ENCODE measurements at regions not wholly inside any gene's neighbourhood (a gene's known extent, or its start where the extent isn't known, plus 50 kb on each side); places are given as distances from the start of the nearest gene placed in this dataset.

DNA sequence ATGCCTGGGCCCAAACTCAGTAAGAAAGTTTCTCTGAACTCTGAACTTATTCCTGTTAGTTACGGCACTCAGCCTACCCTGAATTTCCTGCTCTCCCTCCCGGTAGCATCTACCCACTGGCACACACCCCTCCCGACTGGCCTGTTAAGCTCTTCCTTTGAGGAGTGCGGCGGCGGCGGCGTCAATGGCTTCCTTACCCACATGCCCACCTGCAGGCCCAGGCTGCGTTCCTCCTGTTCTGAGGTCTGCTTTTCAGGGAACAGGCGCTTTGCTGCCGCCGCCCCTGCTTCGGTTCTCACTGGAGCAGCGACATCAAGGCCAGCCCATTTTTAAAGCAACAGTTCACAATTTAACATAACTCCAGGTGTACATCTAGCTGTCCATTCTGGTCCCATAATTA is 432.4 kb downstream of the DCDC2C start:
- Mint-ChIP-seq H3K4me3 (ENCODE audit: unreplicated experiment) (no peak overlapping the region), H3K36me3 (ENCODE audit: unreplicated experiment) (peaks cover 12% of the 10 kb centered on the region), H3K4me1 (ENCODE audit: low read depth, unreplicated experiment) (peaks cover 6% of the 10 kb centered on the region), H3K27ac (ENCODE audit: unreplicated experiment) (no peak overlapping the region), H3K27me3 (ENCODE audit: unreplicated experiment) (no peaks in the 10 kb centered on the region), H3K9me3 (ENCODE audit: unreplicated experiment) (peaks cover 2% of the 10 kb centered on the region)
- DNase-seq: no peak
- TF ChIP-seq, protein P1, sequence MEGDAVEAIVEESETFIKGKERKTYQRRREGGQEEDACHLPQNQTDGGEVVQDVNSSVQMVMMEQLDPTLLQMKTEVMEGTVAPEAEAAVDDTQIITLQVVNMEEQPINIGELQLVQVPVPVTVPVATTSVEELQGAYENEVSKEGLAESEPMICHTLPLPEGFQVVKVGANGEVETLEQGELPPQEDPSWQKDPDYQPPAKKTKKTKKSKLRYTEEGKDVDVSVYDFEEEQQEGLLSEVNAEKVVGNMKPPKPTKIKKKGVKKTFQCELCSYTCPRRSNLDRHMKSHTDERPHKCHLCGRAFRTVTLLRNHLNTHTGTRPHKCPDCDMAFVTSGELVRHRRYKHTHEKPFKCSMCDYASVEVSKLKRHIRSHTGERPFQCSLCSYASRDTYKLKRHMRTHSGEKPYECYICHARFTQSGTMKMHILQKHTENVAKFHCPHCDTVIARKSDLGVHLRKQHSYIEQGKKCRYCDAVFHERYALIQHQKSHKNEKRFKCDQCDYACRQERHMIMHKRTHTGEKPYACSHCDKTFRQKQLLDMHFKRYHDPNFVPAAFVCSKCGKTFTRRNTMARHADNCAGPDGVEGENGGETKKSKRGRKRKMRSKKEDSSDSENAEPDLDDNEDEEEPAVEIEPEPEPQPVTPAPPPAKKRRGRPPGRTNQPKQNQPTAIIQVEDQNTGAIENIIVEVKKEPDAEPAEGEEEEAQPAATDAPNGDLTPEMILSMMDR (IDR thresholded peaks at IDR 0.05; ENCODE audit: partially characterized antibody, unreplicated experiment): no peak

DNA sequence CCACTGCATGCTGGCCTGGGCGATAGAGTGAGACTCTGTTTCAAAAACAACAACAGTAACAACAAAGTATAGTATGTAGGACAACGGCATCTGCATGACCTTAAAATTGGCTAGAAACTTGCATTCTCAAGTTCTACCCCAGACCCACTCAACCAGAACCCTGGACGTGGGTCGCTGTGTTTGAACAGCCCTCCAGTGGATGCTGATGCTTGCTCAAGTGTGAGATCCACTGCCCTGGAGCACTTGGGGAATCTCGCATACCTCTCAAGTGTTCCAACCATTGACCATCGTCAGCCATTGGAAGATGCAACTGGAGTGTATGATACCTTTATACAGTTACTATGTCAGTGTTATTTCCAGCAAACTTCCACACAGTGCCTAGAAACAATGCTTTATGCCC is 435.9 kb downstream of the DCDC2C start:
- H3K27me3 Mint-ChIP-seq (ENCODE audit: unreplicated experiment): no peaks in the 10 kb centered on the region
- no peak for DNase-seq
- TF ChIP-seq, protein P1 (IDR thresholded peaks at IDR 0.05; ENCODE audit: partially characterized antibody, unreplicated experiment): no peak
- no peak overlapping the region for H3K4me3 Mint-ChIP-seq (ENCODE audit: unreplicated experiment)
- H3K9me3 Mint-ChIP-seq (ENCODE audit: unreplicated experiment): no peaks in the 10 kb centered on the region
- H3K27ac Mint-ChIP-seq (ENCODE audit: unreplicated experiment): no peak overlapping the region
- no peaks in the 10 kb centered on the region for H3K36me3 Mint-ChIP-seq (ENCODE audit: unreplicated experiment)
- peaks cover 6% of the 10 kb centered on the region for H3K4me1 Mint-ChIP-seq (ENCODE audit: low read depth, unreplicated experiment)

DNA sequence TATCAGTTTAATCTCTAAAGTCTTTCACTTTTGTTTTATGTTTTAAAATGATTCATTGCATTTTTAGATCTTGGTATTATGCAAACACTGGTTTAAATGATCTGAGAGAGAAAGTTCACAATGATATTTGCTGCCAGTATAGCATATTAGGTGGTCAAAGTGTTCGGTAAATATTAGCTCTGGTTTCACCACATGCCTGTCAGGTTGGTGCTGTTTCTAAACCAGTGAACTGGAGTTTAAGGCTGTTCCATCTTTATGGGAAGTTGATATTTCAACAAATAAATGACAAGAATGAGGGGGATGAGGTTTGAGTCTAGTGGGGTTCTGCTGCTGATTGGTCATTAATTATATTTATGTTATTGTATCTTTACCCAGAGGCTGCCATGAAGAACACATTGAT is 436.4 kb downstream of the DCDC2C start:
- TF ChIP-seq, protein P1 (IDR thresholded peaks at IDR 0.05; ENCODE audit: partially characterized antibody, unreplicated experiment): no peak
- Mint-ChIP-seq H3K27me3 (ENCODE audit: unreplicated experiment) (no peaks in the 10 kb centered on the region), H3K27ac (ENCODE audit: unreplicated experiment) (no peak overlapping the region), H3K36me3 (ENCODE audit: unreplicated experiment) (no peaks in the 10 kb centered on the region), H3K4me1 (ENCODE audit: low read depth, unreplicated experiment) (peaks cover 6% of the 10 kb centered on the region), H3K4me3 (ENCODE audit: unreplicated experiment) (no peak overlapping the region), H3K9me3 (ENCODE audit: unreplicated experiment) (no peaks in the 10 kb centered on the region)
- no peak for DNase-seq

DNA sequence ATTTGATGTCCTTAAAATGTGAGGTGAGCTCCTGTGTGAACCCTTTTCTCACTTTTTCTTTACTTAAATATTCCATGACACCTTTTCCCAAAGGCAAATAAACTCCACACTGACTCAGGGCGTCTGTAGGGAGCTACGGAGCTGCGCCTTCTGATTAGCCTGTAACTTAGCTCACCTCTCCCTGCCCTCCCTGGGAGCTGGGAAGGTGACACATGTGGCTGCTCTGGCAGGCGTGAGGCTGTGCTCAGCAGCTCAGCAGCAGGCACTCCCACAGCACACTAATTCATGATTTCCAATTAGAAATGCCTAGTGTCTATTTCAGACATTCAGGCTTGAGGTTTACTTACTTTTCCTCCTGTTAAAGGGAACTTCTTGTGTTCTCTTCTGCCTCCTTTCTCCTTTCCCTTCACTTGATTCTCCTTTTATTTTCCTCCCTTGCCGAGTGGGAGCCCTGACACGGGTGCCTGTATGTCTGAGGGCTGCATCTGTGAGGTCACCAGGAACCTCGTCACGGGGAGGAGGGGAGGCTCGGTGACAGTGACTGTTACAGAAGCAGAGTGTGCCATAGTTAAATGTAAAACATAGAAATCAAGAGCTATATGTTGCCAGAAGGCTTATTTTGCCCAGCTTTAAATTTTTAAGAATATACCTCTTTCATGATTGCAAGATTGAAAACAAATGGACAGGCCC is 437.1 kb downstream of the DCDC2C start:
- H3K4me3 Mint-ChIP-seq (ENCODE audit: unreplicated experiment): no peak overlapping the region
- DNase-seq: no peak
- H3K27me3 Mint-ChIP-seq (ENCODE audit: unreplicated experiment): no peaks in the 10 kb centered on the region
- H3K36me3 Mint-ChIP-seq (ENCODE audit: unreplicated experiment): no peaks in the 10 kb centered on the region
- H3K27ac Mint-ChIP-seq (ENCODE audit: unreplicated experiment): no peak overlapping the region
- TF ChIP-seq, protein P1 (IDR thresholded peaks at IDR 0.05; ENCODE audit: partially characterized antibody, unreplicated experiment): no peak
- H3K9me3 Mint-ChIP-seq (ENCODE audit: unreplicated experiment): no peaks in the 10 kb centered on the region
- H3K4me1 Mint-ChIP-seq (ENCODE audit: low read depth, unreplicated experiment): peaks cover 6% of the 10 kb centered on the region

DNA sequence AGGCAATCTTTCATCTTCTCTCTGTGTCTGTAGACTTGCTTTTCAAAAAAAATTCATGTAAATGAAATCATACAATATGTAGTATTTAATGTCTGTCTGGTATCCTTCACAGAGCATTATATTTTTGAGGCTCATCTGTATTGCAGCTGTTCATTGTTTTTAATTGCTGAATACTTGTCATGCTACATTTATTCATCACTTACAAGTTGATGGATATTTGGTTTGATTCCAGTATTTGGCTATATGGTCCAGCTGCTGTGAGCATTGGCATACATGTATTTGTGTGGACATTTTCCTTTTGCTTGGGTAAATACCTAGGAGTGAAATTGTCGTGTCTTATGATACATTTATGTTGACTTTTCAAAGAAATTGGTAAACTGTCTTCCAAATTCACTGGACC is 441.4 kb downstream of the DCDC2C start:
- Mint-ChIP-seq H3K4me3 (ENCODE audit: unreplicated experiment) (no peak overlapping the region), H3K9me3 (ENCODE audit: unreplicated experiment) (no peaks in the 10 kb centered on the region), H3K36me3 (ENCODE audit: unreplicated experiment) (no peaks in the 10 kb centered on the region), H3K27me3 (ENCODE audit: unreplicated experiment) (no peaks in the 10 kb centered on the region), H3K27ac (ENCODE audit: unreplicated experiment) (no peak overlapping the region), H3K4me1 (ENCODE audit: low read depth, unreplicated experiment) (peaks cover 6% of the 10 kb centered on the region)
- TF ChIP-seq, protein P1 (IDR thresholded peaks at IDR 0.05; ENCODE audit: partially characterized antibody, unreplicated experiment): no peak
- DNase-seq: no peak
